Muscle layer of duodenum (tissue), 2 donors: ENCODE measurements at regions not wholly inside any gene's neighbourhood (a gene's known extent, or its start where the extent isn't known, plus 50 kb on each side); places are given as distances from the start of the nearest gene placed in this dataset.
"Not testable (repeated sequence)": the region's sequence is repeated elsewhere in the genome, so short reads cannot be mapped to it uniquely, and the experiment has no call there.

ENCODE experiments used
- H3K27ac ChIP-seq: one replicate; pipeline ENCODE4 v1.7.0; 2013; ENCODE audit warnings: mild to moderate bottlenecking, low read length
- H3K27me3 ChIP-seq: one replicate; pipeline ENCODE4 v1.7.0; 2013; ENCODE audit warnings: low read depth, mild to moderate bottlenecking, control low read depth, low read length
- H3K36me3 ChIP-seq, 2 donors: one replicate each; pipeline ENCODE4 v1.7.0; 2013; ENCODE audit warnings: low read length in 2 of 2, control low read depth in 1 of 2, mild to moderate bottlenecking in 1 of 2; ENCODE audit not compliant: insufficient read depth in 2 of 2, control insufficient read depth in 1 of 2
- H3K4me1 ChIP-seq, 2 donors: one replicate each; pipeline ENCODE4 v1.7.0; 2013; ENCODE audit warnings: low read length in 2 of 2, mild to moderate bottlenecking in 2 of 2, control low read depth in 1 of 2, moderate library complexity in 1 of 2; ENCODE audit not compliant: insufficient read depth in 2 of 2, control insufficient read depth in 1 of 2
- H3K4me3 ChIP-seq, 2 donors: one replicate each; pipeline ENCODE4 v1.7.0; 2013; ENCODE audit warnings: low read length in 2 of 2, low read depth in 1 of 2, mild to moderate bottlenecking in 1 of 2
- H3K9me3 ChIP-seq, 2 donors: one replicate each; pipeline ENCODE4 v1.7.0; 2013; ENCODE audit warnings: low read length in 2 of 2, control low read depth in 1 of 2, mild to moderate bottlenecking in 1 of 2; ENCODE audit not compliant: control insufficient read depth in 1 of 2
- donor health status: healthy.

DNA sequence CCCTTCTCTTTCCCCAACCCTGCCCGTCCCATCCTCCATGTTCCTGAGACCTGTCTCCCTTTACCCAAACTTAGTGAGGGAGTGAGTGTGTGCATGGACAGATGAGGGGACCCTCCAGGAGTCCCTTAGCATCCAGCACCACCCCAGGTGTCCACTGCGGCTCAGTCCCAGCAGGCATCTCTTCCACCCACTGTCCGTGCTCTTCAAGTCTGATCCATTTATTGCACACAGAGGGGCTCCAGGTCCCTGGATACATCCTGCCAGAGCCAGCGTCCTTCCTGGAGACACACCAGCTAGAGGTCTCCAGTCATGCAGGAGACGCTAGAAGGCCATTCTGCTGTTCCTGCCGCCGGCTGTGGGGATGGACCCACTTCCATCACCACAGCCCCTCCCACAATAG is 239.2 kb downstream of the ADGRD1 start:
- no peak overlapping the region for H3K27ac ChIP-seq
- H3K4me1 ChIP-seq: no peaks in the 10 kb centered on the region
- no peaks in the 10 kb centered on the region for H3K36me3 ChIP-seq
- H3K9me3 ChIP-seq: no peaks in the 10 kb centered on the region
- no peaks in the 10 kb centered on the region for H3K27me3 ChIP-seq
- H3K4me3 ChIP-seq: no peak overlapping the region

DNA sequence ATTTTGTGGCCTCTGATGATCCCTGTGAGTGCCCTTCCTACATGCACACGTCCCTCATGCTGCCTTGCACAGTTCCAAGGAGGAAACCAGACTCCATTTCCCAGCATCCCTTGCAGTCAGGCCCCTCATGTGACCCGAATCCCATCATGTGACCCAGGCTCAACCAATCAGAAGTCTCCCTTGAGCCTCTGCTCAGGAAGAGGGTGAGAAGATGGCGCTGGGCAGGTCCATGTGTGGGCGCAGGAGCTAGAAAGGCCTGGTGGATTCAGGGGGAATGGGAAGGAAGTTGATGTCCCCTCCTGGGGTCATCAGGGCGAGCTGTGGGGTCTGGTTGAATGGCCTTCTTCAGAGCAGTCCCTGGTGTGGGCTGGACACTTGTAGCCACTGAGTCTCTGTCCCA is 240.5 kb downstream of the ADGRD1 start:
- H3K27me3 ChIP-seq: no peaks in the 10 kb centered on the region
- no peak overlapping the region for H3K4me3 ChIP-seq
- H3K36me3 ChIP-seq: no peaks in the 10 kb centered on the region
- H3K27ac ChIP-seq: no peak overlapping the region
- peaks cover 0 to 5% of the 10 kb centered on the region in 2 donors for H3K9me3 ChIP-seq
- H3K4me1 ChIP-seq: no peaks in the 10 kb centered on the region

DNA sequence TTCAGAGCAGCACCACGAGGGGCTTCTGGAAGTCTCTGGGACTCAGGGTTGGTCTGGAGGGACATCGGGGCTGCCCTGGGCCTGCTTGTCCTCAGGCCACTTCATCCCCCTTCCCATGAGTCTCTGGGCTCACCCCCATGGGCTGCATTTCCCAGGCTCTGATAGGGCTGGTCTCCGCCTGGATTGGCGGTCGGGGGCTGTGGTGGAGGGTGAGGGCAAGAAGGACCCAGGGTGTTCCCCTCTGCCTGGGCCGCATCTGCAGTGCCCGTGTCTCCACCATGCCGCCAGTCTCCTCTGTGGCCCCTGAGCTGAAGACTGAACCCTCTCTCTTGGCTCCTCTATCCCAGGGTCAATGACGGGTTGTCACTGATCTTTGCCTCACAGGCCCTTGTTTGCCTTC is 242.1 kb downstream of the ADGRD1 start:
- H3K36me3 ChIP-seq: no peaks in the 10 kb centered on the region
- no peaks in the 10 kb centered on the region for H3K4me1 ChIP-seq
- H3K9me3 ChIP-seq: peaks cover 0 to 5% of the 10 kb centered on the region in 2 donors
- no peak overlapping the region for H3K27ac ChIP-seq
- no peak overlapping the region for H3K4me3 ChIP-seq
- no peaks in the 10 kb centered on the region for H3K27me3 ChIP-seq

DNA sequence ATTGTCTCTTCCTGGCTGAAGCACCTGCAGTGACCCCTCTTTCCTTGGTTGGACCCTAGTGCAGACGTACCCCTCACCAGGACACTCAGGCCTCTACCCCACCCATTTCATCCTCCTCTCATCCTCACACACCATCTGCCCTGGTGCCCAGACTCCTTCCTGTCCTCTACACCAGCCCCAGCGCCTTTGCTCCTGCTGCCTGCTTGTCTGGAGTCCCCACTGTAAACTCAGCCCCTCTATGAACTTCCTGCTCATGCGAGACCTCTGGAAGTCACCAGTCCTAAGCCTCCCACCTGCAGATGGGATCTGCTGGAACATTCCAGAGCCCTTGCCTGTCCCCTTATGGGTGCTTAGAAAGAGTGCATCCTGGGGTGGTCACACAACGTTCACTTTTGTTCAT is 242.5 kb downstream of the ADGRD1 start:
- no peaks in the 10 kb centered on the region for H3K4me1 ChIP-seq
- no peak overlapping the region for H3K4me3 ChIP-seq
- H3K9me3 ChIP-seq: peaks cover 0 to 5% of the 10 kb centered on the region in 2 donors
- H3K36me3 ChIP-seq: no peaks in the 10 kb centered on the region
- no peaks in the 10 kb centered on the region for H3K27me3 ChIP-seq
- no peak overlapping the region for H3K27ac ChIP-seq

DNA sequence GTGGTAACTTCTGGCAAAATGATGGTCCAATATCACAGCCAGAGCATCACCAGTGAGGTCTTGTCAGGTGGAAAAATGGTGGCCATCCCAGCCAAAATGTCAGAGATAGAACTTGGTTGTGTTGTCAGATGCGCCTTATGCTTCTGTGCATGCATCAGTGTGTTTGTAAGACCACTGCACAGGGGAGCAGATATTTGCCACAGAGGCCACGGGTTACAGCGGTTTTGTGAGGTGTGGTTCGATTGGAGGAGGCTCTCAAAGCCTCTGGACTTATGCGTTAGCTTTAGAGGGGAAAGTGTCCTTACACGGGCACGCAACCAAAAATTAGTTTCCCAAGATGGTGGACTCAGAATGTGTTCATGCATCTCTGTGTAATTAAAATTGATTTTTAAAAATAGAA is 243.8 kb downstream of the ADGRD1 start:
- H3K9me3 ChIP-seq: peaks cover 0 to 5% of the 10 kb centered on the region in 2 donors
- H3K4me3 ChIP-seq: no peak overlapping the region
- H3K27me3 ChIP-seq: no peaks in the 10 kb centered on the region
- H3K36me3 ChIP-seq: no peaks in the 10 kb centered on the region
- no peak overlapping the region for H3K27ac ChIP-seq
- no peaks in the 10 kb centered on the region for H3K4me1 ChIP-seq

DNA sequence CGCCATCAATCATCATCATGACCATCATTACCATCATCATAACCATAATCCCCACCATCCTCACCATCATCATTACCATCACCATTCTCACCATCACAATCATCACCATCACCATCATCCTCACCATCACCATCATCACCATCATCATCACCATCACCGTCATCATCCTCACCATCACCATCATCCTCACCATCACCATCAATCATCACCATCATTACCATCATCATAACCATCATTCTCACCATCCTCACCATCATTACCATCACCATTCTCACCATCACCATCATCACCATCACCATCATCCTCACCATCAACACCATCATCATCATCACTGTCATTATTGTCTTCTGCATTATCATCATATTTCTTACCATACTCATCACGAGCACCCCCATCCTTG is 245.5 kb downstream of the ADGRD1 start:
- Histone ChIP-seq H3K27me3 (no peaks in the 10 kb centered on the region), H3K9me3 (peaks cover 0 to 5% of the 10 kb centered on the region in 2 donors), H3K4me3 (no peak overlapping the region), H3K36me3 (no peaks in the 10 kb centered on the region), H3K4me1 (no peaks in the 10 kb centered on the region), H3K27ac (no peak overlapping the region)

DNA sequence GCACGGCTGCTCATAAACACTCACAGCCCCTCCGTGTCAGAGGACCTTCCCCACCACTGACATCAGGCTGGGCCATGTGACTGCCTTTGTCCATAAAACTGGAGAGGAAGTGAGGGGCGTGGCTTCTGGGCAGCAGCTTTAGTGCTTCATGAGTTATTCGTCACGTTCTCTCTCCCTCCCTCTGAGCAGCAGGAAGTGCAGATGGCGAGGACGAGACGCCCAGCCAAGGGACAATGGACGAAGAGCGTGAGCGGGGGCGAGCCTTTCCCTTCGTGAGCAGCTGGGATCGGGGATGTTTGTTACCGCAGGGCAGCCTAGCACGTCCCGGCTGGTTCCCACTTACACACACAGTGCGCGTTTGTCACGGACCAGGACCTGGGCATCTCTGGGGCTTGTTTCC is 248.2 kb downstream of the ADGRD1 start:
- not testable (repeated sequence) for H3K4me3 ChIP-seq, H3K27ac ChIP-seq, H3K9me3 ChIP-seq, H3K36me3 ChIP-seq, H3K27me3 ChIP-seq, H3K4me1 ChIP-seq

DNA sequence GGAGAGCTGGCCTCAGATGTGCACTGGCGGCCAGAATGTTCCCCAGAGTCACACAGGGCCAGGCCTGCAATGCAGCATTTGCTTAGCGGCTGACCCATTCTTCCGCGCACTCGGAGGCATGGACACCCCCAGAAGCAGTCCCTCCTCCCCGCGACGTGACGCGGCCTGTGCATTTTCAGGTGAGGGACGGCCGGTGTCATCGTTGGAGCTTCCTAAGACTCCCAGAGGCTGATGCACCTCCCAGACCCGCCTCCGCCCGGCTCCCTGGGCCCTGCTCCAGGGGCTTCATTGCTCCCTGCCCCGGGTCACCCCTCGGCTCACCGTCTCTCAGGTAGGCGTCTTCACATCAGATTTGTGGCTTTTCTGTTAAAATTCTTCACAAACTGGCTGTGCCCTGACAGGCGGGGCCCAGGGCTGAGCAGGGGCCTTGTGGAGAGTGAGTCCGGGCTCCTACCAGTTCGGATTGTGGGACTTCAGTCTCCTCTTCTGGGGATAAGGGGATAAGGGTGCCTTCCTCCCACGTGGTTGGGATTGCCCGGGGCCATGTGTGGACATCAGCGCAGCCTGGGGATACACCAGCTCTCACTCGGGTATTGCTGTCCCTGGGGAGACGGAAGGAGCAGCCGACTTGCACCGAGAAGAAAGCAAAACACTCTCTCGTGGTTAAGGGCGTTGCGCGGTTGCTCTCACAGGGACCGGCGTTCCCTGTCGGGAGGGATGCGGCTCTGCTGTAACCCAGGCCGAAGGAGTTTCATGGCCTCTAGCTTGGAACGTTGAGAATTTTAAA is 249.1 kb downstream of the ADGRD1 start:
- Histone ChIP-seq H3K27ac (no peak overlapping the region), H3K27me3 (no peaks in the 10 kb centered on the region), H3K4me1 (no peaks in the 10 kb centered on the region), H3K4me3 (no peak overlapping the region), H3K36me3 (no peaks in the 10 kb centered on the region), H3K9me3 (peaks cover 0 to 5% of the 10 kb centered on the region in 2 donors)

DNA sequence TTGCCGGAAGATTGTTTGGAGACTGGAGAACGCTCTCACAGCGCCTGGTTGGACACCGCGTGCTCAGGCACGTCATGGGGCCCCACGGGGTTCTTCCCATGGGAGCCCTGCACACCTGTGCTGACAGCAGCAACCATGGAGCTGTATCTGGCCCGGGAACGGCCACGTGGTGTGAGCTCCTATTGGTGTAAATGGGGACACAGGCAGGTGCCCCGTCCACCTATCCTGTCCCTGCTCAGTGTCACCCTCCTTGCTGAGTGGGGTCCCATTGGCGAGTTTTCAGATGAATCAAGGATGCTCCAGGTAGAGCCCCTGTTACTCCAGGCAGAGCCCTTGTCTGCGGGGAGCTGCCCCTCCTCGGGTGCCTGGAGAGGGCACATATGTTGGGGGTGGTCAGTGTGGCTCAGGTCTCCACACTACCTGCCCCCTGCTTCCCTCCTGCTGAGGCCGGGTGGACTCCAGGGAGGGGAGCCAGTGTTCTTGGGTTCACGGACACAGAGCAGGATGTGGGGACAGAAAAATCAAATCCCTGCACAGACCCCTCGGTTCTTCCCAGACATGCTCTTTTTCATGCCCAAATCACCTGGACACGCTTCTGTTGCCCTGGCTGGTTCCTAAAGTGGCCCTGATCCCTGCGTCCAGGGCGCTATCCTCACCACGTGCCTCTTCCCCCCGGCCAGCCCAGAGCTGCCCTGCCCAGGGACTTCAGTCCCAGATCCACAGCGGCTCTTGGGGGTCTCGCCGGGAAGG is 250.1 kb downstream of the ADGRD1 start:
- Histone ChIP-seq H3K27me3 (no peaks in the 10 kb centered on the region), H3K4me1 (no peaks in the 10 kb centered on the region), H3K4me3 (no peak overlapping the region), H3K27ac (no peak overlapping the region), H3K9me3 (no peaks in the 10 kb centered on the region), H3K36me3 (no peaks in the 10 kb centered on the region)

DNA sequence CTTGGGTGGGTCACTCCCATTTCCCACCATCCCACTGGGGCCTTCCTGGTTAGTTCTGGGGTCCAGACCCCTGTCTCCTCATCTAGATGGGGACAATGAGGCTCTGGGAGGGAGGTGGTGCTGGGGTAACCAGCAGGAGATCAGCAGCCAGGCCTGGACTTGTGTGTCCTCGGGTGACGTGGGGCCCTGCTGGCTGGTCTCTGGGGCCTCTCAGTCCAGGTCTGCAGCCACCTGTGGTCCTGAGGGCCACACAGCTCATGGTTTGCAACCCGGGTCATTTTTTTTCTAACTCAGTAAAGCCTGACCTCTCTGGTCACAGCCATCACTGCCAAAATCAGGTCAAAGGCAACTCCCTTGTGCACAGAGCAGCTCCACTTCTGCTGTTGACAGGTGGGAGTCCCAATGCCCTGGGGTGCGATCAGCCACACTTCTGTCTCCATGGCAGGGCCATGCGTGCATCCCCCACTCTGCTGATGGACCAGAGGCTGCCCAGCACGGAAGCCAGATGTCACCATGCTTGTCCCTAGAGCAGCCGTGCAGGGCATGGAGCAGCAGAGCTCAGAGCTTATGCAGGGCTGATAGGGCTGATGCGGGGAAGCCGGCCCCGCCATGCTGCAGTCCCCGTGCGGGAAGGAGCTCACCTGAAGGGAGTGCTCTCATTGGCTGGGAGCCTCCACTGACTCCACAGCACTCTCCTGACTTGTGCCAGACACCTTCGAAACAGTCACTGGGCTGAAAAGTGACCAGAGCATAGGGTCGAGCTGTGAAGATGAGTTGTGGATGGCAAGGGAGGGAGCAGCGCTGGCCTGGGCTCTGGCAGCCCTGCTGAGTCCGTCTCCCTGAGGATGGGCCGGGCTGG is 250.9 kb downstream of the ADGRD1 start:
- Histone ChIP-seq H3K4me3 (no peak overlapping the region), H3K27me3 (no peaks in the 10 kb centered on the region), H3K27ac (no peak overlapping the region), H3K9me3 (no peaks in the 10 kb centered on the region), H3K36me3 (no peaks in the 10 kb centered on the region), H3K4me1 (no peaks in the 10 kb centered on the region)

DNA sequence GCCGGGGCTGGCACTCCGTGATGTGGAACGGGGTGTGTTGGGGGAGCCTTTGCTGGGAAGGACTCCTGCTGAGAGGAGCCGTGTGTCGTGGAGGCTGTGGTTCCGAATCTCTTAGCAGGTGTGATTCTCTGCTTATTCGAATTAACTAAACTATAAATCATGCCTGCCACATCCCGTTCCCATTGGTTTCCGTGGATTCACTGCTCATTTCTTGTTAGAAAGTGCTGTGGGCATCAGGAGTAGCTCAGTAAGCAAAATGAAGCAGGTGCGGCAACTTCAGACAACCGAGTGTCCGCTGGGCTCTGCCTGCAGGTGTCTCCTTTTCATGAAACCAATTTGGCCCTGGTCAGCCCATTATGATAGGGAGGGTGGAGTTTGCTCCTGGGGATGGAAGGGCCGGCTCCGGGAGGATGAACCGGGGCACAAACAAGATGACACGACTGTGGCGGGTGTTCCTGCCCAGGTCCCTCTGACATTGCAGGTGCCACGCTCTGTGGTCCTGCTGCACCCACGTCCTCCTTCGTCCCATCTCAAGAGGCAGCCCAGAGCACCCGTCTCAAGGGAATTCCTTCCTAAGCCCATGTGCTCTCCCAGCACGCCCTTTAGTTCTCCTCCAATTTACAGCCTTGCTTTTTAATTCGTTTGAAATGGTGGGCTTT is 251.7 kb downstream of the ADGRD1 start:
- not testable (repeated sequence) for H3K27ac ChIP-seq, H3K4me1 ChIP-seq, H3K36me3 ChIP-seq, H3K27me3 ChIP-seq, H3K9me3 ChIP-seq, H3K4me3 ChIP-seq
